B cell (primary cell): ENCODE measurements at regions not wholly inside any gene's neighbourhood (a gene's known extent, or its start where the extent isn't known, plus 50 kb on each side); places are given as distances from the start of the nearest gene placed in this dataset.

Source experiments
- ATAC-seq: fragments of 200-7000 bp; cut with Tn5 transposase; one replicate; pipeline ENCODE4 v1.10.0; 2021; ENCODE audit warnings: low read depth, mild to moderate bottlenecking, moderate number of reproducible peaks, moderate library complexity
- CTCF ChIA-PET: fragments of 350-600 bp; sonication (Branson Sonifier 250); formaldehyde crosslinking; loops from one replicate; lab custom pipeline; 2021; ENCODE audit warnings: antibody characterized with exemption, inconsistent platforms; lab: Charles Lee
- POLR2A ChIA-PET: fragments of 350-600 bp; sonication (Branson Sonifier 250); formaldehyde crosslinking; loops from one replicate; lab custom pipeline; 2021; ENCODE audit warnings: antibody characterized with exemption; lab: Charles Lee
- DNase-seq: peaks from one replicate; pipeline ENCODE4 v3.0.0; 2013
- H2AFZ ChIP-seq: 2 replicates; pipeline ENCODE4 v1.6.1; 2012; ENCODE audit warnings: mild to moderate bottlenecking, low read depth, low read length; ENCODE audit not compliant: insufficient read depth, poor library complexity, severe bottlenecking
- H3K27ac ChIP-seq, 2 donors: 1 replicate in 1 of 2; 2 replicates in 1 of 2; pipeline ENCODE4 v1.5.1; 2012 to 2013; ENCODE audit warnings: low read length in 2 of 2, mild to moderate bottlenecking in 2 of 2, moderate library complexity in 1 of 2
- H3K27me3 ChIP-seq, 4 experiments: fragments of 200-600 bp in 1 of 4; sonication (generic) in 1 of 4; replicated peaks in 1 of 4; 1 replicate in 2 of 4; 2 replicates in 2 of 4; pipeline versions ENCODE4 v1.6.1 to v1.7.0; 2013 to 2016; ENCODE audit warnings: low read length in 3 of 4, mild to moderate bottlenecking in 2 of 4, mixed read lengths in 1 of 4, moderate library complexity in 1 of 4; ENCODE audit not compliant: insufficient read depth in 4 of 4, control insufficient read depth in 3 of 4; ENCODE audit errors: control extremely low read depth in 1 of 4
- H3K36me3 ChIP-seq, 2 experiments: replicated peaks in 1 of 2; 1 replicate in 1 of 2; 2 replicates in 1 of 2; pipeline versions ENCODE4 v1.6.1 to v1.7.1; 2013; ENCODE audit warnings: low read length in 1 of 2; ENCODE audit not compliant: insufficient read depth in 2 of 2, control insufficient read depth in 1 of 2; ENCODE audit errors: control extremely low read depth in 1 of 2, extremely low read depth in 1 of 2
- H3K4me1 ChIP-seq, 2 donors: fragments of 200-600 bp in 1 of 2; sonication (generic) in 1 of 2; 1 replicate in 1 of 2; 2 replicates in 1 of 2; pipeline versions ENCODE4 v1.5.1 to v1.6.1; 2013 to 2017; ENCODE audit warnings: low read length in 2 of 2; ENCODE audit not compliant: control insufficient read depth in 2 of 2, insufficient read depth in 2 of 2
- H3K4me2 ChIP-seq: replicated peaks from 2 replicates; pipeline ENCODE3; 2012; ENCODE audit warnings: mild to moderate bottlenecking, low read depth, low read length; ENCODE audit not compliant: poor library complexity, severe bottlenecking
- H3K4me3 ChIP-seq, 5 experiments: fragments of 200-600 bp in 1 of 5; sonication (generic) in 1 of 5; 1 replicate in 3 of 5; 2 replicates in 2 of 5; pipeline versions ENCODE4 v1.5.1 to v1.7.0; 2011 to 2016; ENCODE audit warnings: low read length in 4 of 5, mild to moderate bottlenecking in 4 of 5, low read depth in 2 of 5, control low read depth in 1 of 5, moderate library complexity in 1 of 5; ENCODE audit not compliant: insufficient read depth in 1 of 5; ENCODE audit errors: control extremely low read depth in 1 of 5, extremely low read depth in 1 of 5
- H3K79me2 ChIP-seq: fragments of 200-600 bp; sonication (generic); one replicate; pipeline ENCODE4 v1.6.0; 2016; ENCODE audit warnings: low read length; ENCODE audit not compliant: control insufficient read depth, insufficient read depth
- H3K9ac ChIP-seq: fragments of 200-600 bp; sonication (generic); 2 replicates; pipeline ENCODE4 v1.6.1; 2017; ENCODE audit warnings: mild to moderate bottlenecking, low read length, moderate library complexity
- H3K9me3 ChIP-seq, 3 donors: one replicate each; pipeline versions ENCODE4 v1.6.1 to v1.7.1; 2013; ENCODE audit warnings: low read length in 2 of 3; ENCODE audit not compliant: control insufficient read depth in 2 of 3, insufficient read depth in 1 of 3; ENCODE audit errors: control extremely low read depth in 1 of 3
- H4K20me1 ChIP-seq: 2 replicates; pipeline ENCODE4 v1.6.0; 2012; ENCODE audit warnings: mild to moderate bottlenecking, low read length; ENCODE audit not compliant: insufficient read depth, control insufficient read depth, poor library complexity, severe bottlenecking
- H3K27ac Mint-ChIP-seq: one replicate; pipeline ENCODE4 v1.8.0; 2021; ENCODE audit warnings: mixed read lengths
- H3K27me3 Mint-ChIP-seq: one replicate; pipeline ENCODE4 v1.8.0; 2021; ENCODE audit warnings: mixed read lengths
- H3K4me1 Mint-ChIP-seq: one replicate; pipeline ENCODE4 v1.8.0; 2021; ENCODE audit warnings: mixed read lengths
- H3K4me3 Mint-ChIP-seq: one replicate; pipeline ENCODE4 v1.8.0; 2021; ENCODE audit warnings: mixed read lengths
- H3K9me3 Mint-ChIP-seq: one replicate; pipeline ENCODE4 v1.8.0; 2022; ENCODE audit warnings: mixed read lengths; ENCODE audit not compliant: insufficient read depth
- CTCF ChIP-seq: fragments of 200-600 bp; IDR thresholded peaks from one replicate; pipeline ENCODE4 v1.8.0; 2022; ENCODE audit warnings: antibody characterized with exemption, mild to moderate bottlenecking
- EZH2 ChIP-seq: IDR thresholded peaks from 2 replicates; pipeline ENCODE4 v1.6.1; 2012; ENCODE audit warnings: borderline replicate concordance, low read depth, mild to moderate bottlenecking, moderate library complexity, low read length; ENCODE audit not compliant: insufficient read depth, poor library complexity, severe bottlenecking
- WGBS: methylation state at CpG from one replicate; pipeline ENCODE4 v1.1.5; 2013; ENCODE audit warnings: missing lambda C conversion rate; ENCODE audit not compliant: insufficient coverage; 5-methylcytosine and 5-hydroxymethylcytosine counted together
- intact Hi-C: fragments of 100-400 bp; cut with micrococcal nuclease; formaldehyde crosslinking; loops from one replicate; pipeline ENCODE4 v1.10.0; 2022

- no peak for TF ChIP-seq EZH2
- TF ChIP-seq CTCF = no peak
- CTCF ChIA-PET = no interaction called here
- DNase-seq (no peak), ATAC-seq (no peak)
- Histone ChIP-seq H3K9ac (no peak overlapping the region), H3K27me3 (peaks cover 0 to 4% (median under 1%) of the 10 kb centered on the region in 4 experiments), H3K4me2 (no peak overlapping the region), H3K4me1 (peaks cover 0 to 8% of the 10 kb centered on the region in 2 donors), H2AFZ (no peak overlapping the region), H3K36me3 (no peaks in the 10 kb centered on the region), H3K4me3 (no peak overlapping the region), H4K20me1 (no peaks in the 10 kb centered on the region), H3K27ac (no peak overlapping the region), H3K79me2 (no peaks in the 10 kb centered on the region), H3K9me3 (no peaks in the 10 kb centered on the region)
- no peak overlapping the region for H3K27ac Mint-ChIP-seq
- POLR2A ChIA-PET = no interaction called here
- H3K9me3 Mint-ChIP-seq = no peaks in the 10 kb centered on the region
- peaks cover 8% of the 10 kb centered on the region for H3K4me1 Mint-ChIP-seq
- peaks cover 33% of the 10 kb centered on the region for H3K27me3 Mint-ChIP-seq
- H3K4me3 Mint-ChIP-seq = no peak overlapping the region
- intact Hi-C loops = no loop called here
- WGBS = no CpG with 5 or more reads among the region's 4 CpGs
These were observed 159.8 kb downstream of the SETD4 start for GRCh38 chr21:35900539-35900938.

GRCh38 chr21:35896060-35896459 lies 164.3 kb downstream of the SETD4 start:
- Mint-ChIP-seq H3K9me3 (no peaks in the 10 kb centered on the region), H3K27me3 (peaks cover 19% of the 10 kb centered on the region), H3K4me1 (peaks cover 10% of the 10 kb centered on the region), H3K27ac (no peak overlapping the region), H3K4me3 (no peak overlapping the region)
- Histone ChIP-seq H3K36me3 (no peaks in the 10 kb centered on the region), H3K4me1 (peaks cover 0 to 10% of the 10 kb centered on the region in 2 donors), H3K27me3 (peaks cover 0 to 6% (median 2%) of the 10 kb centered on the region in 4 experiments), H3K9me3 (no peaks in the 10 kb centered on the region), H3K79me2 (no peaks in the 10 kb centered on the region), H4K20me1 (no peaks in the 10 kb centered on the region), H3K4me3 (no peak overlapping the region), H3K4me2 (no peak overlapping the region), H3K27ac (no peak overlapping the region), H3K9ac (no peak overlapping the region), H2AFZ (no peak overlapping the region)
- WGBS = 60% methylated on average over 1 of the region's 3 CpGs
- intact Hi-C loops = no loop called here
- POLR2A ChIA-PET = no interaction called here
- CTCF ChIA-PET = no interaction called here
- ATAC-seq (no peak), DNase-seq (no peak)
- TF ChIP-seq CTCF (no peak), EZH2 (no peak)
